SK-MEL-5 (cell line): ENCODE measurements at regions not wholly inside any gene's neighbourhood (a gene's known extent, or its start where the extent isn't known, plus 50 kb on each side); places are given as distances from the start of the nearest gene placed in this dataset.

ENCODE experiments used
- small RNA-seq, 2 experiments: library from RNA; depleted of rRNA; stranded (forward); fragments of <200 nt; gene quantifications; one replicate each; pipeline ENCODE3, GENCODE V24; 2014

Small RNA genes in the stretch of these regions (small RNA-seq; reads per million reads assigned to genes)
- gene AC018645.1 (0 reads per million in 2 experiments), gene MIR550A2 (0 reads per million in 2 experiments), gene RF00322 (0 reads per million in 2 experiments)
